ENCODE measurements at regions not wholly inside any gene's neighbourhood (a gene's known extent, or its start where the extent isn't known, plus 50 kb on each side); places are given as distances from the start of the nearest gene placed in this dataset.

- no peak for DNase-seq (ENCODE audit: extremely low read depth, low read depth, low spot score)
Measured at GRCh38 chr1:189513091-189513490, 964.6 kb downstream of the BRINP3 start.

GRCh38 chr1:189522441-189522840 is 955.2 kb downstream of the BRINP3 start:
- DNase-seq (ENCODE audit: extremely low read depth, low read depth, low spot score): no peak

- DNase-seq (ENCODE audit: extremely low read depth, low read depth, low spot score): no peak
Measured at GRCh38 chr1:189524501-189524900, 953.2 kb downstream of the BRINP3 start.

DNA sequence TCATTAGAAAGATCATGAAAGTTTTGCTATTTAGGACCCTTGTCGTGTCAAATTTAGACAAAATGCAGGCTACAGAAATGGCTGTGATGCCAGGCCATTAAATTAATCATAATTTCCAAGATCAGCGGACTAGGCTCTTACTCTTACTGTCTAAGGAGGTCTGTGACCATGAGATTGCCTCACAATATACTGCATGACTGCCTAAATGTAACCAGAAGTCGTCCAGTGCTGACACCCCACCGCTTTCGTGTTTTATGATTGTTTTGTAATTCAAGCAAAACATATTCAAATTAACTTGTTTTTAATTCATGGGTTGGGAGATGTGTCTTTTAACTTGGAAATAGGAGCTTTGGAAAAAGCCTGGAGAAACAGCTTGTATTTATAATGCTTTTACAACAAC is 947.5 kb downstream of the BRINP3 start:
- no peak for DNase-seq (ENCODE audit: extremely low read depth, low read depth, low spot score)

DNA sequence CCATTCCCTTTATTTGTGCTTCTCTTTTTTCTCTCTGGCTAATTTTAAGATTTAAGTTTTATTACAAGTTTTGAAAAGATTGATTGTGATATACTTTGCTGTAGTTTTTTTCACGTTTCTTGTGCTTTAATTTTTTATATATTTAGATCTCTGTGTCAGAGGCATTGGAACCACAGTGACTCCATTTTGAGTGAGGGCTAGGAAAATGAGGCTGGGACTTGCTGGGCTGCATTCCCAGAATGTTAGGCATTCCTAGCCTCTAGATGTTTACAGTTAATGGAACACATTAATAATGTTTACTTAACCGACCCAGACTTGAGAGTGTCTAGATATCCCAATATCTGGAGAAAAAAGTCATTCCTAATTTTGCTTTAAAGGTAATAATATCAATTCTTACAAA is 939.4 kb downstream of the BRINP3 start:
- DNase-seq (ENCODE audit: extremely low read depth, low read depth, low spot score): no peak

- DNase-seq (ENCODE audit: extremely low read depth, low read depth, low spot score): no peak
Measured at GRCh38 chr1:189550498-189550897, 927.2 kb downstream of the BRINP3 start.

DNA sequence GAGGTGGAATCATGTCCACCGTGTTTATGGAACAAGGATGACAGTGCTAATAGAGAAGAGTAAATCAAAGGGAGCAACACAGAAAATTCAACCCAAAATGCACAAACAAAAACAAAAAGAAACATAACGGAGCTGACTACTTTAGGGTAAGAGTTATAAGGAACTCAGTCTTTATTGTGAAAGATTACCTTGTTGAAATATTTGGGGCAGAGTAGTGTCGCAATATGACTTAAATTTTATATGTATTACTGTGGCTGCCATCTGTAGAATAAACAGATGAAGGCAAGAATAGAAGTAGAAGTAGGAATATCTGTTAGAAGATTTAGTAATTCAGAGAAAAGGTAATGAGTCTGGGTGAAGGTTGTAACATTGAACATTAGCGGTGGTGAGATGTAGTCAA is 913.9 kb downstream of the BRINP3 start:
- no peak for DNase-seq (ENCODE audit: extremely low read depth, low read depth, low spot score)

GRCh38 chr1:189567890-189568289 is 909.8 kb downstream of the BRINP3 start:
- DNase-seq (ENCODE audit: extremely low read depth, low read depth, low spot score): no peak

DNA sequence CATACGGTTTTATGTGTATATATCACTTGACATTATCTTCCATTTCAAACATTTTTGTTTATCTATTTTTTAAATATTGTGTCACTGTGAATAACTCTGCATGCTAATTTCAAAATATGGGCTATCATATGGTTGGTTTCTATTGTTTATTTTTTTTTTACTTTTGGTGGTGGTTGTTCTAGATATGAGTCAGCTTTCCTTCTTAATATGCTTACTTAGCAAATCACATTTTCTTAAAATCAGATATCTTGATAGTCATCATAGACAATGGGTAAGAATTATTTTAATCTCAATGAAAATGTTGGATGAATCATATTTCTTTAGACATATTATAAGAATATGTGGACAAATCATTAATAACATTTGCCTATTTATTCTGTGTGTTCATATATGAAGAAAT is 881.5 kb downstream of the BRINP3 start:
- no peak for DNase-seq (ENCODE audit: extremely low read depth, low read depth, low spot score)

DNA sequence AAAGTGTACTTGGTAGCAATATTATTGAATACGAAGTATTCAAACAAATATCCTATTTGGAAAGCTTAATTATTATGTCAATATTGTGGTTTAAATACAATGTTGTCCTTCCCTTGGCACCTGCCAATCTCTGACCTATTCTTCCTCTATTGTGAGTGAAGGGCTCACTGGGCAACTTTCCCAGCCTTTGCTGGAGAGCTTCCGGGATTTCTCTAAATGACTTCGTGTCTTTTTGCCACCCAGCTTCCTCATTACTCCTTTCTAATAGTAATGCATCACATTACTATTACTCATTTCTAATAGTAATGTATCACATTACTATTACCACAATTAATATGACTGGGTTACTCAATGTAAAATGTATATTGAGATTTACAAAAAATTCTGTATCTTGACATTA is 880.6 kb downstream of the BRINP3 start:
- no peak for DNase-seq (ENCODE audit: extremely low read depth, low read depth, low spot score)

GRCh38 chr1:189605226-189605625 is 872.4 kb downstream of the BRINP3 start:
- DNase-seq (ENCODE audit: extremely low read depth, low read depth, low spot score): no peak

- DNase-seq (ENCODE audit: extremely low read depth, low read depth, low spot score): no peak
Measured at GRCh38 chr1:189606047-189606446, 871.6 kb downstream of the BRINP3 start.

DNA sequence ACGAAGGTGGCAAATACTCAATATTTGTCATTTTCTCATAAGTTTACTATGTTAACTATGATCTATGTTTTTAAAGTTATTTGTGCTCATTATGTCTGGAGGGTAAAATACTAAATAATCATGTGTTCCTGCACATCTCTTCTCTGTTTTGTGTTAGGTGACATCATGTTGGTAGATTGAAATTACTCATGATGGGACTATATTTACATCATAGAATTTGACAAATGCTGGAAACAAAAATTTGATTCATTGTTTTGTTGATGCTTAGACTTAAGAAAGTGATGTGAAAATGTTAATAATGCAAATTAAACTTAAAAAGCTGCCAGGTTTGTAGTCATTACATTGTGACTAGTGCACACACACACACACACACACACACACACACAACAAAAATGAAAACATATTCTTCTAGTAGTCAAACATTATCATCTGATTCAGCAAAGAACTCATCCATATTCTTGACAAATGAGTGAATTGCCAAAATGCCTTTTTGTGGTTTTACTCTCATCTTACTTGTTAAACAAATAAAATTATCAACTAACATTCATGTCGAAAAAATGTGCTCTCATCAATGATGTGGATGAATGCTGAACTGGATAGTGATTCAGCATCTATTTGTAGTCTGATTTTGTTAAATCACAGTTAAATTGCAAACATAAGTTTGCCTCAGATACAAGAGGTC is 870.7 kb downstream of the BRINP3 start:
- DNase-seq (ENCODE audit: extremely low read depth, low read depth, low spot score): no peak

- DNase-seq (ENCODE audit: extremely low read depth, low read depth, low spot score): no peak
Measured at GRCh38 chr1:189607477-189608096, 870.1 kb downstream of the BRINP3 start.

DNA sequence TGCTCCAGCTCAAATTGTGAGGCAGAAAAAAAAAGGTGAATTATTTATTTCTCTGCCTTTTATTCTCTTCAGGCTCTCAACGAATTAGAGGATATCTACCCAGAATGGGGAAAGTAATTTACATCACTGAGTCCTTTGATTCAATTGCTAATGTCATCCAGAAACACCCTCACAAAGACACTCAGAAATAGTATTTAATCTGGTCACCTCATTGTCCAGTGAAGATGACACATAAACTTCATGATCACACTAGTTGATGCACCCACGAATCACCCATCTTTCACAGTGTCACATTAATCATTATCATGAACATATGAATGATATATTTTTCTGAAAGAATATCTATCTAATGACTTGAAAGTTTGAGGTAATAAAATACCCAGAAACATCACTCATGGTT is 868.5 kb downstream of the BRINP3 start:
- DNase-seq (ENCODE audit: extremely low read depth, low read depth, low spot score): no peak

DNA sequence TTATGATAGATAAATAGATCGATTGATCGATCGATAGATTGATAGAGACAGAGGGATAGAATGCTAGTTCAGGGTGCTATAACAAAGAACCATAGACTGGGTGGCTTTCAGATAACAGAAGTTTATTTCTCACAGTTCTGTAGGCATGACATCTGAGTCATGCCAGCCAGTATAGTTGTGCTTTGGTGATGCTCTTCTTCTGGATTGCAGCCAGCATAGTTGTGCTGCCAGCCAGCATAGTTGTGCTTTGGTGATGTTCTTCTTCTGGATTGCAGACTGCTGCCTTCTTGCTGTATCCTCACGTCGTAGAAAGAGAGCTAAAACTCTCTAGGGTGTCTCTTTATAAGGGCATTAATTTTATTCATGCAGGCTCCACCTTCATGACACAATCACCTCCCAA is 860.8 kb downstream of the BRINP3 start:
- DNase-seq (ENCODE audit: extremely low read depth, low read depth, low spot score): no peak

- peak; percentile 50 for DNase-seq (ENCODE audit: extremely low read depth, low read depth, low spot score)
Measured at GRCh38 chr1:189619682-189620332, 857.9 kb downstream of the BRINP3 start.

DNA sequence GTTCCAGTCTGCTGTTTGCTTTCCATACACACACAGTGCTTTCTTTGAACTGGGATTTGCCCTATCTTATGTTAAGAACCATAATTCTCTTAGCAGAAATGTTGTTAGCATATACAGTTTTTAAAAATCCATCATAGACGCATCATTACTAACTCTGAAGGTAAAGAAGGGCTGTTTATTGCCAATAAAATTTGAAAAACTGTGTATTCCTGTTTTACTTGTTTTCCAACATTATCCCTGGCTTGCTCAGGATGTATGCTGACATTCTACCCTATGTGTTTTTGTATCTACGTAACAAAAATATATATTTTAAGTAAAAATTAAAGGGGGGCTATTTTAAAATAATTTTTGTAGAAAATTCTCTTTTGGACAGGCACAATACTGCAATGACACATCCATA is 857.2 kb downstream of the BRINP3 start:
- DNase-seq (ENCODE audit: extremely low read depth, low read depth, low spot score): no peak

GRCh38 chr1:189623336-189623735 is 854.3 kb downstream of the BRINP3 start:
- DNase-seq (ENCODE audit: extremely low read depth, low read depth, low spot score): no peak

GRCh38 chr1:189627427-189627826 is 850.2 kb downstream of the BRINP3 start:
- DNase-seq (ENCODE audit: extremely low read depth, low read depth, low spot score): no peak

DNA sequence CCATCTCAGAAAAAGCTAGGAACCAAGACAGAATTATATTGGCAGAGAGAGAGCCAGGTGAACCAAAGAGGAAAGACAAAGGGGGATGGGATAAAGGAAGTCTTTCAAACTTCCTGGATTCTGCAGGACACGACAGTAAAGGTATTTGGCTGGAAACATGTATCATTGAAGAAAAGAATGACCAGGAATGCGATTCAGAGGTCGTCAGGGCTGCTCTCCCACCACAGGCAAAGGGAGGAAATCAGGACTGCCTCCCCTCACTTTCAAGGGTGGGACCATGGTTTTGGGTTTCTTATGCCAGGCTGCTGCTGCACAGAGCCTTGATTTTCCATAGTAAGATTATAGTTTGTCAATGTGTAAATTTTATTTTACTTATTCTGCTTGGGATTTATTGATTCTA is 848.8 kb downstream of the BRINP3 start:
- no peak for DNase-seq (ENCODE audit: extremely low read depth, low read depth, low spot score)

DNA sequence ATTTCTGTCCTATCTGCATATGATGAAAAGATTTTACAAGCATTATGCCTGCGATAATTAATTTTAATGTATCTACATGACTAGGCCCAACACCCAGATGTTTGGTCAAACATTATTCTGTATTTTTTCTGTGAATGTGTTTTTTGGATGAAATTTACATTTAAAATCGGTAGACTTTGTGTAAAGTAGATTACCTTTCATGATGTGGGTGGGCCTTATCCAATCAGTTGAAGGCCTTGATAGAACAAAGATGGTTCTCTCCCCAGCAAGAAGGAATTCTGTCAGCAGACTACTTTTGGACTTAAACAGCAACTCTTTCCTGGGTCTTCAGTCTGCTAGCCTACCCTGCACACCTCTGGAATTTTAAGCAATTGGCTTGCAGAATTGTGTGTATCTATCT is 844.0 kb downstream of the BRINP3 start:
- DNase-seq (ENCODE audit: extremely low read depth, low read depth, low spot score): no peak
